ENCODE measurements at regions not wholly inside any gene's neighbourhood (a gene's known extent, or its start where the extent isn't known, plus 50 kb on each side); places are given as distances from the start of the nearest gene placed in this dataset.

- H3K4me1 ChIP-seq (ENCODE audit: insufficient read depth, poor library complexity, severe bottlenecking) = peaks cover 90% of the 10 kb centered on the region
- H3K4me3 ChIP-seq (ENCODE audit: severe bottlenecking) = no peak overlapping the region
- DNase-seq (ENCODE audit: low spot score) (no peak), ATAC-seq (ENCODE audit: low read depth) (no peak)
- peak overlapping the region; percentile 99 for H3K27ac ChIP-seq (ENCODE audit: poor library complexity, severe bottlenecking)
- H3K27me3 ChIP-seq (ENCODE audit: insufficient read depth, poor library complexity, severe bottlenecking) = no peaks in the 10 kb centered on the region
- H3K36me3 ChIP-seq (ENCODE audit: low read depth) = no peaks in the 10 kb centered on the region
- TF ChIP-seq CTCF (IDR thresholded peaks at IDR 0.05; ENCODE audit: poor library complexity, severe bottlenecking) = no peak
- no peaks in the 10 kb centered on the region for H3K9me3 ChIP-seq (ENCODE audit: severe bottlenecking)
Observed at GRCh38 chr9:21683484-21684175, 118.8 kb upstream of the MTAP start.

GRCh38 chr9:21684231-21684630 lies 118.2 kb upstream of the MTAP start:
- DNase-seq (ENCODE audit: low spot score) = no peak
- no peak overlapping the region for H3K4me3 ChIP-seq (ENCODE audit: severe bottlenecking)
- TF ChIP-seq CTCF (IDR thresholded peaks at IDR 0.05; ENCODE audit: poor library complexity, severe bottlenecking) = no peak
- no peak; the same call in 2 of the 3 replicates for ATAC-seq (ENCODE audit: low read depth)
- H3K27ac ChIP-seq (ENCODE audit: poor library complexity, severe bottlenecking) = peak overlapping the region; percentile 99
- no peaks in the 10 kb centered on the region for H3K9me3 ChIP-seq (ENCODE audit: severe bottlenecking)
- peaks cover 90% of the 10 kb centered on the region for H3K4me1 ChIP-seq (ENCODE audit: insufficient read depth, poor library complexity, severe bottlenecking)
- H3K27me3 ChIP-seq (ENCODE audit: insufficient read depth, poor library complexity, severe bottlenecking) = no peaks in the 10 kb centered on the region
- H3K36me3 ChIP-seq (ENCODE audit: low read depth) = no peaks in the 10 kb centered on the region

DNA sequence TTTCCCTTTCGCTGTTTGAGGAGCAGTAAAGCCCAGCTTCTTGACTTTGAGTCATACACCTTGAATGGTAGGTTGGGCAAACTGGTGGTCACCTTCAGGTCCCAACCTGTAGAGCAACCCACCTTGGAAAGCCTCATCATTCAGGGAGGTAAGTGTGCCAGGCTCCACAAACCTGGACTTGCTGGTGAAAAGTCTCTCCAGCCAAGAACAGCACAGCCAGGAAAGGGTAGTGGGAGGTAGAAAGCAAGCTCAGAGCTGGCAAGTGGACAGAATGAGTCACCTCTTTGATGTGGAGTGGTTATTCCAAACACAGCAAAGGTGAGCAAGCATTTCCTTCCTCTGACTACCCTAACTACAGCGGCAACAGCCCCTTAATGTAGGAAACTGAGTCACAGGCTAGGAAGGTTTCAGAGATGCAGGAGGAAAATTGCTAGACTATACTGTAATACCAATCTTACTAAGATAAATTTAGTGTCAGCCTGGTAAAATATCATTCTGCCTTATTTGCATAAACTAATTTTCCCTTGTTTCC lies 117.5 kb upstream of the MTAP start:
- Histone ChIP-seq H3K27ac (ENCODE audit: poor library complexity, severe bottlenecking) (peak overlapping the region; percentile 99), H3K9me3 (ENCODE audit: severe bottlenecking) (no peaks in the 10 kb centered on the region), H3K36me3 (ENCODE audit: low read depth) (no peaks in the 10 kb centered on the region), H3K4me1 (ENCODE audit: insufficient read depth, poor library complexity, severe bottlenecking) (peaks cover 90% of the 10 kb centered on the region), H3K4me3 (ENCODE audit: severe bottlenecking) (no peak overlapping the region), H3K27me3 (ENCODE audit: insufficient read depth, poor library complexity, severe bottlenecking) (no peaks in the 10 kb centered on the region)
- DNase-seq (ENCODE audit: low spot score) = peak; percentile 95
- peak; percentile 73 for ATAC-seq (ENCODE audit: low read depth)
- TF ChIP-seq CTCF (IDR thresholded peaks at IDR 0.05; ENCODE audit: poor library complexity, severe bottlenecking) = no peak

DNA sequence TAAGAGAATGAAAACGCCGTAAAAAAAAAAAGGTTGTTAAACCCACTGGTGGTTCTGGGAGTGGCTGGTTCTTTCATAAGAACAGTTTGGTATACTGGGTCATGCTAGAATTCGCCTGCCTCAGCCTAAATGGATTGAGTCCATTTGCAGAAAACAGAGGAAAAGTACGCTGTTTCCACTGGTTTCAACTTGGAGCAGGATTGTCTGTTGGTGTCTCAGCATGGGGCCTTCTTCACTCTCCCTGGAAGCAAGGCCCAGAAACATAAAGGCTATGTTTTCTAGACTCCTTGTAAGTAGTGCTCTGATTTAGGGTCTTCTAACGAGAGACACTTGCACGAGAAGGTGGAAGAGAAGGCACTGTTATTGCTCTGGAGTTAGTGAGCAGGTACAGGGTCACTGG lies 116.9 kb upstream of the MTAP start:
- Histone ChIP-seq H3K9me3 (ENCODE audit: severe bottlenecking) (no peaks in the 10 kb centered on the region), H3K4me1 (ENCODE audit: insufficient read depth, poor library complexity, severe bottlenecking) (peaks cover 90% of the 10 kb centered on the region), H3K27ac (ENCODE audit: poor library complexity, severe bottlenecking) (peak overlapping the region; percentile 99), H3K27me3 (ENCODE audit: insufficient read depth, poor library complexity, severe bottlenecking) (no peaks in the 10 kb centered on the region), H3K36me3 (ENCODE audit: low read depth) (no peaks in the 10 kb centered on the region), H3K4me3 (ENCODE audit: severe bottlenecking) (no peak overlapping the region)
- no peak for TF ChIP-seq CTCF (IDR thresholded peaks at IDR 0.05; ENCODE audit: poor library complexity, severe bottlenecking)
- ATAC-seq (ENCODE audit: low read depth) (no peak), DNase-seq (ENCODE audit: low spot score) (no peak)

- no peak overlapping the region for H3K4me3 ChIP-seq (ENCODE audit: severe bottlenecking)
- H3K27me3 ChIP-seq (ENCODE audit: insufficient read depth, poor library complexity, severe bottlenecking) = no peaks in the 10 kb centered on the region
- peak overlapping the region; percentile 99 for H3K27ac ChIP-seq (ENCODE audit: poor library complexity, severe bottlenecking)
- no peaks in the 10 kb centered on the region for H3K36me3 ChIP-seq (ENCODE audit: low read depth)
- no peak for TF ChIP-seq CTCF (IDR thresholded peaks at IDR 0.05; ENCODE audit: poor library complexity, severe bottlenecking)
- H3K9me3 ChIP-seq (ENCODE audit: severe bottlenecking) = no peaks in the 10 kb centered on the region
- H3K4me1 ChIP-seq (ENCODE audit: insufficient read depth, poor library complexity, severe bottlenecking) = peaks cover 82% of the 10 kb centered on the region
- no peak for ATAC-seq (ENCODE audit: low read depth)
- DNase-seq (ENCODE audit: low spot score) = no peak
Observed at GRCh38 chr9:21686738-21687137, 115.7 kb upstream of the MTAP start.
